A549 (cell line): ENCODE measurements at regions not wholly inside any gene's neighbourhood (a gene's known extent, or its start where the extent isn't known, plus 50 kb on each side); places are given as distances from the start of the nearest gene placed in this dataset.

Experiments used
- BHLHE40 ChIP-seq: IDR thresholded peaks from 2 replicates; pipeline ENCODE4 v1.6.1; 2012; ENCODE audit warnings: low read depth, low read length, inconsistent platforms
- CHD2 ChIP-seq: fragments of 150-350 bp; IDR thresholded peaks from 2 replicates; pipeline ENCODE4 v1.6.1; 2014; ENCODE audit warnings: low read length; ENCODE audit not compliant: partially characterized antibody
- CTCF ChIP-seq: fragments of >200 bp; sonication (Bioruptor Twin); formaldehyde crosslinking; IDR thresholded peaks from 3 replicates; pipeline ENCODE4 v1.5.1; 2016
- FOXS1 ChIP-seq: fragments of 250-450 bp; sonication (Bioruptor Pico); IDR thresholded peaks from 2 replicates; pipeline ENCODE4 v1.5.0; 2020; ENCODE audit warnings: mild to moderate bottlenecking, moderate library complexity
- NR3C1 ChIP-seq: fragments of >200 bp; sonication (Bioruptor Twin); formaldehyde crosslinking; IDR thresholded peaks from 3 replicates; pipeline ENCODE4 v1.6.1; 2017

GRCh38 chr18:66749481-66750035 lies 145.7 kb upstream of the CDH19 start:
- TF ChIP-seq CTCF = no peak
- TF ChIP-seq FOXS1 (CRISPR knock-in tag) = no peak
- no peak for TF ChIP-seq NR3C1
- no peak for TF ChIP-seq CHD2
- no peak for TF ChIP-seq BHLHE40
